ENCODE measurements at regions not wholly inside any gene's neighbourhood (a gene's known extent, or its start where the extent isn't known, plus 50 kb on each side); places are given as distances from the start of the nearest gene placed in this dataset.

GRCh38 chr11:24293964-24294363 is 202.9 kb upstream of the LUZP2 start:
- DNase-seq (ENCODE audit: insufficient read length, low spot score) (no peak), FAIRE-seq (no peak)
- TF ChIP-seq CTCF (IDR thresholded peaks at IDR 0.05; ENCODE audit: insufficient read depth, missing control alignments): no peak

DNA sequence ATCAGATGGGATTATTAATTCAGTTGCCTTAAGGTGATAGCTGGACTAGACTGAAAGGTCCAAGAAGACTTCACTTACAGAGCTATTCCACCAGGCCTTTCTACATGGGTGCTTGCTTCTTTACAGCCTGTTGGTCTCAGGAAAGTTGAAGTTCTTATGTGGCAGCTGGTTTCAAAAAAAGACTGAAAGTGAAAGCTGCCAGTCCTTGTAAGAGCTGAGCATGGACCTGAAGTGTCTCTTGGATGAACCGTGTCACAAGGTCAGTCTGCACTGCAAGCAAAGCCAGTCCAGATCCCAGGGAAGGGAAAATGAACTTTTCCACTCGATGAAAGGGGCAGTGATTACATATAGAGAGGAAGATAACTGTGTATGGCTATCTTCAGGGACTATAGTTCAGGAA is 201.5 kb upstream of the LUZP2 start:
- DNase-seq (ENCODE audit: insufficient read length, low spot score) (no peak), FAIRE-seq (no peak)
- no peak for TF ChIP-seq CTCF (IDR thresholded peaks at IDR 0.05; ENCODE audit: insufficient read depth, missing control alignments)

- FAIRE-seq: no peak
- no peak for TF ChIP-seq CTCF (IDR thresholded peaks at IDR 0.05; ENCODE audit: insufficient read depth, missing control alignments)
- DNase-seq (ENCODE audit: insufficient read length, low spot score): no peak
Observed at GRCh38 chr11:24297461-24297860, 199.4 kb upstream of the LUZP2 start.

- TF ChIP-seq CTCF (IDR thresholded peaks at IDR 0.05; ENCODE audit: insufficient read depth, missing control alignments): no peak
- no peak for DNase-seq (ENCODE audit: insufficient read length, low spot score)
- FAIRE-seq: no peak
Observed at GRCh38 chr11:24298146-24298545, 198.7 kb upstream of the LUZP2 start.

GRCh38 chr11:24311974-24312373 is 184.9 kb upstream of the LUZP2 start:
- no peak for DNase-seq (ENCODE audit: insufficient read length, low spot score)
- TF ChIP-seq CTCF (IDR thresholded peaks at IDR 0.05; ENCODE audit: insufficient read depth, missing control alignments): no peak
- no peak for FAIRE-seq

DNA sequence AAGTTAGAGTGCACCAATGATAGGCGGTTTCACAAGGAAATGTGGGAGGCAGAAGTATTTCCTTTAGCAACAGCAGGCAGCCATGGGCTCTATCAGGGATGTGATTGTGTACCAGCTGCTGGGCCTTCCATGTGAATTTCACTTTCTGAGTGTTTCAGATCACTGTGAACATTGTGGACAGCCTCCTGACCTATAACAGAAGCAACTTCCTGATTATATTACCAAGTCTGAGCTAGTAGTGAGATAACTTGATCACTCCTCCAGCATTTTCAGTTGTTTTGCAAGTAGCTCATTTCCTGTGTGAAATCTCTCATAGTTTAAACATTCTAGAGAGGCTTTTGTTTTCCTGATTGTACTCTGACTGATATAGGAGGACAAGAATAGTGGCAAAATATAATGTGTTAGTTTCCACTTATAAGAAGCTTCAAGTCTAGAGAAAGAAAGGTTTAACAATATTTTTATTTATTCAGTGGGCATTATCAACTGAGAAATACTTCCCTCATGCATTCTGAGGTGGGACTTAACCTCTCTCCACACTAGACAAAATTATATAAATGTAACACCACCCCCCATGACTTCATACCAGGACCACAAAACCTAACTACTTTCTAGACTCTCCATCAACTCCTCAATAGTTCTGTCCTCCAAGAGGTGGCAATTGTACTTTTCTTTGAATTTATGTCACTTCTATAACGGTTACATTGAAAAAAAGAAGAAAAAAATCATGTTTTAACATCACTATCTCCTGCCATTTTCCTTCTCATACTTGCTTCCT is 184.2 kb upstream of the LUZP2 start:
- no peak for FAIRE-seq
- no peak for DNase-seq (ENCODE audit: insufficient read length, low spot score)
- TF ChIP-seq CTCF (IDR thresholded peaks at IDR 0.05; ENCODE audit: insufficient read depth, missing control alignments): no peak

DNA sequence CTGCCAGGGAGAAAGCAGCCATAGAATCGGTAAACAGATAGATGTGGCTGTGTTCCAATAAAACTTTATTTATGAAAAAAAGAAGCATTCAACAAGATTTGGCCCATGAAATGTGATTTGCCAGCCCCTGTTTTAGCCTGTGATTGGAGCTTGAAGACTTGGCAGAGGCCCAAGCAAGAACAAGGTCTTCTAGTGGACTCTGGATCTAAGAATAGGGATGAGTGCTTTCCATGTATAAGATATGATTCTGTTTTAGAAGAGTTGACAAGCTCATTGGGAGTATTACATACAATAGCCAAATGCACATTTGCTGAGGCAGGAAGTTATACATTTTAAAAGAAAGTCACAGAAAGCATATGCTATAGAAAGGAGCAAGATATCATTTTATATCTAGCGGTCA is 175.6 kb upstream of the LUZP2 start:
- DNase-seq (ENCODE audit: insufficient read length, low spot score) (no peak), FAIRE-seq (no peak)
- TF ChIP-seq CTCF (IDR thresholded peaks at IDR 0.05; ENCODE audit: insufficient read depth, missing control alignments): no peak

All from D721Med (cell line).